Heart right ventricle (tissue), 16 donors: ENCODE measurements at regions not wholly inside any gene's neighbourhood (a gene's known extent, or its start where the extent isn't known, plus 50 kb on each side); places are given as distances from the start of the nearest gene placed in this dataset.
"Not testable (repeated sequence)": the region's sequence is repeated elsewhere in the genome, so short reads cannot be mapped to it uniquely, and the experiment has no call there.

Source experiments
- ATAC-seq, 8 donors: fragments of 200-7000 bp; cut with Tn5 transposase; one replicate each; pipeline ENCODE4 v1.9.1; 2020; ENCODE audit warnings: mild to moderate bottlenecking in 8 of 8, moderate library complexity in 8 of 8, moderate number of reproducible peaks in 1 of 8
- DNase-seq, 2 donors: peaks; one replicate each; pipeline ENCODE4 v3.0.0-alpha.2; 2020
- H3K27ac ChIP-seq, 10 donors: fragments of 200-600 bp; sonication (generic) in 2 of 10; one replicate each; pipeline versions ENCODE4 v1.5.0 to v1.8.0; 2020 to 2022; ENCODE audit warnings: mild to moderate bottlenecking in 3 of 10
- H3K27me3 ChIP-seq, 7 donors: fragments of 200-600 bp; one replicate each; pipeline ENCODE4 v1.8.0; 2021 to 2022; ENCODE audit warnings: mild to moderate bottlenecking in 2 of 7
- H3K36me3 ChIP-seq, 9 donors: fragments of 200-600 bp; sonication (generic) in 1 of 9; one replicate each; pipeline versions ENCODE4 v1.5.0 to v1.8.0; 2020 to 2022; ENCODE audit warnings: mild to moderate bottlenecking in 2 of 9
- H3K4me1 ChIP-seq, 9 donors: fragments of 200-600 bp; sonication (generic) in 1 of 9; one replicate each; pipeline versions ENCODE4 v1.5.0 to v1.8.0; 2020 to 2022; ENCODE audit warnings: mild to moderate bottlenecking in 4 of 9
- H3K4me3 ChIP-seq, 10 donors: fragments of 200-600 bp; sonication (generic) in 2 of 10; one replicate each; pipeline versions ENCODE4 v1.5.0 to v1.8.0; 2020 to 2022; ENCODE audit warnings: mild to moderate bottlenecking in 7 of 10, moderate library complexity in 2 of 10
- H3K9me3 ChIP-seq, 11 donors: fragments of 200-600 bp in 10 of 11; sonication (generic) in 2 of 11; one replicate each; pipeline versions ENCODE4 v1.5.0 to v1.8.0; 2013 to 2022; ENCODE audit warnings: mild to moderate bottlenecking in 2 of 11, control low read depth in 1 of 11, moderate library complexity in 1 of 11
- CTCF ChIP-seq, 9 donors: fragments of 200-600 bp; sonication (generic) in 2 of 9; IDR thresholded peaks; one replicate each; pipeline versions ENCODE4 v1.5.0 to v1.8.0; 2021 to 2022; ENCODE audit warnings: antibody characterized with exemption in 9 of 9, mild to moderate bottlenecking in 5 of 9, moderate library complexity in 1 of 9
- WGBS, 2 donors: extraction: QIAGEN DNeasy Blood & Tissue Kit; methylation state at CpG; one replicate each; pipeline ENCODE4 v1.1.7; 2013; ENCODE audit warnings: inconsistent platforms in 1 of 2; 5-methylcytosine and 5-hydroxymethylcytosine counted together
- intact Hi-C, 10 donors: fragments of 100-400 bp; cut with DNase I; formaldehyde crosslinking; loops; one replicate each; pipeline versions ENCODE4 v1.11.1 to v1.14.2; 2022
- donor health status: Arrhythmogenic right ventricular cardiomyopathy.
- donor health status: ischemic (EF 13 %, LVEDD 7.1; RV severe dilation, severe dysfunction).
- donor health status: healthy with polysubstance abuse.
- donor health status: DM: no; HTN: yes; CAD: no.
- donor health status: DM: no; HTN: no; CAD: no.
- donor health status: ischemic (EF 25% LVEDD 6.9; RV normal size, moderate dysfunction).
- donor health status: ischemic (EF 25% LVEDD 5.7; RV mildly dilated, moderate dysfunction).
- donor health status: healthy.
- donor health status: DM: yes; HTN: yes; CAD: no.
- donor health status: Ischemic cardiomyopathy.
- donor health status: ischemic (EF 35%, LVEDD 5.7; RV mildly dilated, moderate dysfunction).
- donor health status: nonischemic (EF 11% LVEDD 7.7; RV severe dilation, severe dysfunction).
- donor health status: DM: yes; HTN: yes; CAD: no.
- donor health status: PGD.
- donor health status: ischemic (EF 29% LVEDD 5.4; RV normal size, mild dysfunction).
- donor health status: nonischemic (EF 23%, LVEDD 6.1; RV moderate dilation, normal function).

GRCh38 chr15:62327406-62327805 is 162.3 kb upstream of the C2CD4B start:
- no peak for TF ChIP-seq CTCF (IDR thresholded peaks at IDR 0.05)
- H3K27me3 ChIP-seq: peaks cover 0 to 16% (median 8%) of the 10 kb centered on the region in 7 donors
- no peak overlapping the region for H3K4me3 ChIP-seq
- 91 to 97% methylated on average over 5 of the region's 5 CpGs for WGBS, 2 donors
- no peaks in the 10 kb centered on the region for H3K9me3 ChIP-seq
- H3K36me3 ChIP-seq: no peaks in the 10 kb centered on the region
- no peak overlapping the region for H3K27ac ChIP-seq
- DNase-seq (no peak), ATAC-seq (no peak)
- intact Hi-C loops: no loop called here
- H3K4me1 ChIP-seq: no peaks in the 10 kb centered on the region

- 97 to 98% methylated on average over 8 to 18 of the region's 29 CpGs for WGBS, 2 donors
- H3K36me3 ChIP-seq, H3K4me1 ChIP-seq, ATAC-seq, H3K27me3 ChIP-seq, H3K9me3 ChIP-seq, H3K27ac ChIP-seq, H3K4me3 ChIP-seq, DNase-seq, intact Hi-C loops: not testable (repeated sequence)
Observed at GRCh38 chr15:62332472-62332871, 167.4 kb upstream of the C2CD4B start.

- Histone ChIP-seq H3K27ac (no peak overlapping the region), H3K36me3 (no peaks in the 10 kb centered on the region), H3K4me3 (no peak overlapping the region), H3K27me3 (no peaks in the 10 kb centered on the region), H3K9me3 (no peaks in the 10 kb centered on the region), H3K4me1 (no peaks in the 10 kb centered on the region)
- TF ChIP-seq CTCF (IDR thresholded peaks at IDR 0.05): no peak
- no peak for ATAC-seq
- DNase-seq: no peak
- intact Hi-C loops: no loop called here
Observed at GRCh38 chr15:62334536-62334935, 169.5 kb upstream of the C2CD4B start.

- Histone ChIP-seq H3K4me1 (no peaks in the 10 kb centered on the region), H3K9me3 (no peaks in the 10 kb centered on the region), H3K4me3 (no peak overlapping the region), H3K27ac (no peak overlapping the region), H3K36me3 (no peaks in the 10 kb centered on the region), H3K27me3 (no peaks in the 10 kb centered on the region)
- TF ChIP-seq CTCF (IDR thresholded peaks at IDR 0.05): no peak
- no peak for ATAC-seq
- intact Hi-C loops: no loop called here
- 81 to 82% methylated on average over 4 of the region's 4 CpGs for WGBS, 2 donors
- no peak for DNase-seq
Observed at GRCh38 chr15:62337934-62338333, 172.8 kb upstream of the C2CD4B start.

- TF ChIP-seq CTCF (IDR thresholded peaks at IDR 0.05): no peak
- 83 to 92% methylated on average over 1 of the region's 1 CpG for WGBS, 2 donors
- DNase-seq (no peak), ATAC-seq (no peak)
- intact Hi-C loops: no loop called here
- no peaks in the 10 kb centered on the region for H3K36me3 ChIP-seq
- no peak overlapping the region for H3K27ac ChIP-seq
- no peak overlapping the region for H3K4me3 ChIP-seq
- H3K4me1 ChIP-seq: no peaks in the 10 kb centered on the region
- no peaks in the 10 kb centered on the region for H3K27me3 ChIP-seq
- no peaks in the 10 kb centered on the region for H3K9me3 ChIP-seq
Observed at GRCh38 chr15:62338497-62338896, 173.4 kb upstream of the C2CD4B start.
